ENCODE measurements at regions not wholly inside any gene's neighbourhood (a gene's known extent, or its start where the extent isn't known, plus 50 kb on each side); places are given as distances from the start of the nearest gene placed in this dataset.

- no peak for DNase-seq (ENCODE audit: low spot score)
- TF ChIP-seq CTCF (IDR thresholded peaks at IDR 0.05; ENCODE audit: extremely low read depth, missing control alignments), result no peak
Measured at GRCh38 chr6:164227952-164228522, 813.5 kb downstream of the QKI start.

GRCh38 chr6:164216839-164217238, 802.3 kb downstream of the QKI start:
- no peak for TF ChIP-seq CTCF (IDR thresholded peaks at IDR 0.05; ENCODE audit: extremely low read depth, missing control alignments)
- no peak for DNase-seq (ENCODE audit: low spot score)

GRCh38 chr6:164216368-164216767, 801.9 kb downstream of the QKI start:
- no peak for TF ChIP-seq CTCF (IDR thresholded peaks at IDR 0.05; ENCODE audit: extremely low read depth, missing control alignments)
- DNase-seq (ENCODE audit: low spot score), result no peak

GRCh38 chr6:164214066-164214465, 799.5 kb downstream of the QKI start:
- no peak for DNase-seq (ENCODE audit: low spot score)
- no peak for TF ChIP-seq CTCF (IDR thresholded peaks at IDR 0.05; ENCODE audit: extremely low read depth, missing control alignments)

GRCh38 chr6:164211254-164211653, 796.7 kb downstream of the QKI start:
- TF ChIP-seq CTCF (IDR thresholded peaks at IDR 0.05; ENCODE audit: extremely low read depth, missing control alignments), result no peak
- DNase-seq (ENCODE audit: low spot score), result no peak

- TF ChIP-seq CTCF (IDR thresholded peaks at IDR 0.05; ENCODE audit: extremely low read depth, missing control alignments), result no peak
- DNase-seq (ENCODE audit: low spot score), result no peak
Measured at GRCh38 chr6:164210783-164211182, 796.3 kb downstream of the QKI start.

- DNase-seq (ENCODE audit: low spot score), result no peak
- no peak for TF ChIP-seq CTCF (IDR thresholded peaks at IDR 0.05; ENCODE audit: extremely low read depth, missing control alignments)
Measured at GRCh38 chr6:164210323-164210722, 795.8 kb downstream of the QKI start.

Measured in GM20000 (cell line).